SK-N-SH (cell line): ENCODE measurements at regions not wholly inside any gene's neighbourhood (a gene's known extent, or its start where the extent isn't known, plus 50 kb on each side); places are given as distances from the start of the nearest gene placed in this dataset.

Source experiments
- CTCF ChIA-PET: fragments of 300-600, 350-600 bp; formaldehyde crosslinking; extraction: SDS; loops from one replicate; lab custom pipeline; 2021; lab: Yijun Ruan, JAX
- POLR2A ChIA-PET: fragments of 350-600 bp; sonication (Branson Sonifier 250); formaldehyde crosslinking; extraction: SDS; loops from one replicate; lab custom pipeline; 2020; ENCODE audit warnings: antibody characterized with exemption, inconsistent platforms; lab: Yijun Ruan, JAX
- DNase-seq: peaks from one replicate; pipeline ENCODE4 v3.0.0; 2012
- H2AFZ ChIP-seq: fragments of 200-600 bp; sonication (generic); 2 replicates; pipeline ENCODE4 v1.8.1; 2016; ENCODE audit warnings: antibody characterized with exemption, mild to moderate bottlenecking, low read depth
- H3F3A ChIP-seq: fragments of 200-600 bp; sonication (generic); replicated peaks from 2 replicates; pipeline ENCODE3; 2016; ENCODE audit warnings: antibody characterized with exemption, mild to moderate bottlenecking; ENCODE audit not compliant: insufficient read depth
- H3K27ac ChIP-seq, 2 experiments: fragments of 200-500 bp in 1 of 2; fragments of 200-600 bp in 1 of 2; sonication (Bioruptor generic) in 1 of 2; sonication (generic), shearing (Covaris generic) in 1 of 2; 2 replicates each; pipeline versions ENCODE4 v1.5.1 to v1.6.1; 2014 to 2016; ENCODE audit warnings: low read depth in 2 of 2, inconsistent platforms in 1 of 2, low read length in 1 of 2, mild to moderate bottlenecking in 1 of 2, mixed read lengths in 1 of 2
- H3K27me3 ChIP-seq: fragments of 200-600 bp; sonication (generic), shearing (Covaris generic); 2 replicates; pipeline ENCODE4 v1.6.1; 2016; ENCODE audit warnings: mixed run types; ENCODE audit not compliant: insufficient read depth
- H3K36me3 ChIP-seq, 2 experiments: fragments of 200-500 bp in 1 of 2; fragments of 200-600 bp in 1 of 2; sonication (Bioruptor generic) in 1 of 2; sonication (generic) in 1 of 2; replicated peaks in 1 of 2; 2 replicates each; pipeline versions ENCODE3 to v1.5.1; 2014 to 2016; ENCODE audit warnings: low read length in 1 of 2, mild to moderate bottlenecking in 1 of 2; ENCODE audit not compliant: insufficient read depth in 2 of 2, control insufficient read depth in 1 of 2
- H3K4me1 ChIP-seq, 2 experiments: fragments of 200-500 bp in 1 of 2; fragments of 200-600 bp in 1 of 2; sonication (Bioruptor generic) in 1 of 2; sonication (generic), shearing (Covaris generic) in 1 of 2; 2 replicates each; pipeline versions ENCODE4 v1.5.1 to v1.6.1; 2014 to 2016; ENCODE audit warnings: low read depth in 1 of 2, low read length in 1 of 2, mixed run types in 1 of 2; ENCODE audit not compliant: insufficient read depth in 2 of 2, control insufficient read depth in 1 of 2
- H3K4me2 ChIP-seq: fragments of 200-600 bp; sonication (generic), shearing (Covaris generic); 2 replicates; pipeline ENCODE4 v1.6.1; 2017; ENCODE audit warnings: mixed run types
- H3K4me3 ChIP-seq, 2 experiments: fragments of 200-500 bp in 1 of 2; fragments of 200-600 bp in 1 of 2; sonication (Bioruptor generic) in 1 of 2; sonication (generic), shearing (Covaris generic) in 1 of 2; 2 replicates each; pipeline versions ENCODE4 v1.5.1 to v1.8.1; 2014 to 2016; ENCODE audit warnings: low read depth in 2 of 2, inconsistent platforms in 1 of 2, low read length in 1 of 2, mild to moderate bottlenecking in 1 of 2, mixed read lengths in 1 of 2, moderate library complexity in 1 of 2
- H3K79me2 ChIP-seq: fragments of 200-600 bp; sonication (generic); 2 replicates; pipeline ENCODE4 v1.8.1; 2017; ENCODE audit warnings: mild to moderate bottlenecking; ENCODE audit not compliant: insufficient read depth
- H3K9ac ChIP-seq: fragments of 200-600 bp; sonication (generic); 2 replicates; pipeline ENCODE4 v1.6.1; 2017; ENCODE audit warnings: mixed run types
- H3K9me2 ChIP-seq: fragments of 200-600 bp; sonication (generic); 2 replicates; pipeline ENCODE4 v1.6.1; 2017; ENCODE audit warnings: mixed run types
- H3K9me3 ChIP-seq: fragments of 200-600 bp; sonication (generic); 2 replicates; pipeline ENCODE4 v1.6.1; 2017; ENCODE audit warnings: mixed run types, mild to moderate bottlenecking, moderate library complexity
- H4K20me1 ChIP-seq: fragments of 200-600 bp; sonication (generic); 2 replicates; pipeline ENCODE4 v1.6.1; 2017; ENCODE audit warnings: mild to moderate bottlenecking, mixed run types; ENCODE audit not compliant: insufficient read depth
- CHD2 ChIP-seq: fragments of 150-350 bp; IDR thresholded peaks from 2 replicates; pipeline ENCODE4 v1.6.1; 2018; ENCODE audit warnings: low read length; ENCODE audit not compliant: partially characterized antibody
- EP300 ChIP-seq, 2 experiments: IDR thresholded peaks; 2 replicates each; pipeline versions ENCODE4 v1.4.0 to v1.6.1; 2012; ENCODE audit warnings: borderline replicate concordance in 1 of 2, low read depth in 1 of 2, low read length in 1 of 2
- FOSL2 ChIP-seq: IDR thresholded peaks from 2 replicates; pipeline ENCODE4 v1.4.0; 2012; ENCODE audit warnings: low read depth, mild to moderate bottlenecking, moderate library complexity, borderline replicate concordance
- FOXM1 ChIP-seq: IDR thresholded peaks from 2 replicates; pipeline ENCODE4 v1.4.0; 2012; ENCODE audit warnings: low read depth, mild to moderate bottlenecking
- GABPA ChIP-seq: IDR thresholded peaks from 2 replicates; pipeline ENCODE4 v1.4.0; 2012; ENCODE audit warnings: low read depth, mild to moderate bottlenecking
- GATA2 ChIP-seq: sonication (generic); formaldehyde crosslinking; IDR thresholded peaks from 2 replicates; pipeline ENCODE4 v1.5.0; 2020; ENCODE audit warnings: mild to moderate bottlenecking, missing genetic modification reagents
- JUND ChIP-seq: IDR thresholded peaks from 2 replicates; pipeline ENCODE4 v1.4.0; 2012
- MAX ChIP-seq: IDR thresholded peaks from 2 replicates; pipeline ENCODE4 v1.4.0; 2012; ENCODE audit warnings: low read depth
- NRF1 ChIP-seq: IDR thresholded peaks from 2 replicates; pipeline ENCODE4 v1.6.1; 2012; ENCODE audit warnings: low read depth, mild to moderate bottlenecking, low read length
- RFX5 ChIP-seq: IDR thresholded peaks from 2 replicates; pipeline ENCODE4 v1.6.1; 2012; ENCODE audit warnings: mild to moderate bottlenecking, improper control_type of control experiment, low read length
- SIN3A ChIP-seq: IDR thresholded peaks from 2 replicates; pipeline ENCODE4 v1.6.1; 2012; ENCODE audit warnings: low read depth, mild to moderate bottlenecking, low read length, moderate library complexity, borderline replicate concordance
- SMC3 ChIP-seq: IDR thresholded peaks from 2 replicates; pipeline ENCODE4 v1.6.1; 2012; ENCODE audit warnings: low read depth, low read length, improper control_type of control experiment
- TCF12 ChIP-seq: IDR thresholded peaks from 2 replicates; pipeline ENCODE4 v1.4.0; 2012
- TEAD4 ChIP-seq: IDR thresholded peaks from 2 replicates; pipeline ENCODE4 v1.4.0; 2012; ENCODE audit warnings: mild to moderate bottlenecking, borderline replicate concordance; ENCODE audit not compliant: insufficient read depth
- WGBS: methylation state at CpG from one replicate; pipeline ENCODE4 v1.1.6; 2017; ENCODE audit warnings: low lambda C conversion rate; 5-methylcytosine and 5-hydroxymethylcytosine counted together
- TF ChIP-seq, protein P1 (sequence below): IDR thresholded peaks from 2 replicates; pipeline ENCODE4; 2012
- TF ChIP-seq, protein P2 (sequence below): IDR thresholded peaks from 2 replicates; pipeline ENCODE4 v1.4.0; 2012; ENCODE audit warnings: low read depth, borderline replicate concordance
- TF ChIP-seq, protein P3 (sequence below): fragments of 150-350 bp; IDR thresholded peaks from 2 replicates; pipeline ENCODE4 v1.6.1; 2016; ENCODE audit warnings: mild to moderate bottlenecking, low read depth, low read length

GRCh38 chr4:138404801-138405200, 162.7 kb upstream of the SLC7A11 start (continued):
- TF ChIP-seq, protein P1, sequence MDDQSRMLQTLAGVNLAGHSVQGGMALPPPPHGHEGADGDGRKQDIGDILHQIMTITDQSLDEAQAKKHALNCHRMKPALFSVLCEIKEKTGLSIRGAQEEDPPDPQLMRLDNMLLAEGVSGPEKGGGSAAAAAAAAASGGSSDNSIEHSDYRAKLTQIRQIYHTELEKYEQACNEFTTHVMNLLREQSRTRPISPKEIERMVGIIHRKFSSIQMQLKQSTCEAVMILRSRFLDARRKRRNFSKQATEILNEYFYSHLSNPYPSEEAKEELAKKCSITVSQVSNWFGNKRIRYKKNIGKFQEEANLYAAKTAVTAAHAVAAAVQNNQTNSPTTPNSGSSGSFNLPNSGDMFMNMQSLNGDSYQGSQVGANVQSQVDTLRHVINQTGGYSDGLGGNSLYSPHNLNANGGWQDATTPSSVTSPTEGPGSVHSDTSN = no peak
- no peak for TF ChIP-seq FOSL2
- TF ChIP-seq, protein P2, sequence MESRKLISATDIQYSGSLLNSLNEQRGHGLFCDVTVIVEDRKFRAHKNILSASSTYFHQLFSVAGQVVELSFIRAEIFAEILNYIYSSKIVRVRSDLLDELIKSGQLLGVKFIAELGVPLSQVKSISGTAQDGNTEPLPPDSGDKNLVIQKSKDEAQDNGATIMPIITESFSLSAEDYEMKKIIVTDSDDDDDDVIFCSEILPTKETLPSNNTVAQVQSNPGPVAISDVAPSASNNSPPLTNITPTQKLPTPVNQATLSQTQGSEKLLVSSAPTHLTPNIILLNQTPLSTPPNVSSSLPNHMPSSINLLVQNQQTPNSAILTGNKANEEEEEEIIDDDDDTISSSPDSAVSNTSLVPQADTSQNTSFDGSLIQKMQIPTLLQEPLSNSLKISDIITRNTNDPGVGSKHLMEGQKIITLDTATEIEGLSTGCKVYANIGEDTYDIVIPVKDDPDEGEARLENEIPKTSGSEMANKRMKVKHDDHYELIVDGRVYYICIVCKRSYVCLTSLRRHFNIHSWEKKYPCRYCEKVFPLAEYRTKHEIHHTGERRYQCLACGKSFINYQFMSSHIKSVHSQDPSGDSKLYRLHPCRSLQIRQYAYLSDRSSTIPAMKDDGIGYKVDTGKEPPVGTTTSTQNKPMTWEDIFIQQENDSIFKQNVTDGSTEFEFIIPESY = no peak
- no peak for TF ChIP-seq CHD2
- TF ChIP-seq, all 33 proteins: peak for 0

GRCh38 chr4:138404251-138404650, 162.1 kb upstream of the SLC7A11 start:
- H3K9ac ChIP-seq = no peak overlapping the region
- H3K9me2 ChIP-seq = no peaks in the 10 kb centered on the region
- H3K4me3 ChIP-seq = no peak overlapping the region
- H3K4me1 ChIP-seq = peaks cover 0 to 3% of the 10 kb centered on the region in 2 experiments; a peak in 1 of 4 replicates
- H4K20me1 ChIP-seq = no peaks in the 10 kb centered on the region
- H3K9me3 ChIP-seq = no peaks in the 10 kb centered on the region
- DNase-seq = no peak
- no peaks in the 10 kb centered on the region for H3K79me2 ChIP-seq
- CTCF ChIA-PET = no interaction called here
- TF ChIP-seq SIN3A = no peak
- TF ChIP-seq GABPA = no peak
- no peak for TF ChIP-seq MAX
- TF ChIP-seq TEAD4 = no peak
- no peak for TF ChIP-seq RFX5
- H3F3A ChIP-seq = no peaks in the 10 kb centered on the region
- no peak overlapping the region for H2AFZ ChIP-seq
- H3K36me3 ChIP-seq = no peaks in the 10 kb centered on the region
- H3K4me2 ChIP-seq = no peak overlapping the region
- H3K27ac ChIP-seq = no peak overlapping the region
- no peaks in the 10 kb centered on the region for H3K27me3 ChIP-seq
- POLR2A ChIA-PET = no interaction called here

DNA sequence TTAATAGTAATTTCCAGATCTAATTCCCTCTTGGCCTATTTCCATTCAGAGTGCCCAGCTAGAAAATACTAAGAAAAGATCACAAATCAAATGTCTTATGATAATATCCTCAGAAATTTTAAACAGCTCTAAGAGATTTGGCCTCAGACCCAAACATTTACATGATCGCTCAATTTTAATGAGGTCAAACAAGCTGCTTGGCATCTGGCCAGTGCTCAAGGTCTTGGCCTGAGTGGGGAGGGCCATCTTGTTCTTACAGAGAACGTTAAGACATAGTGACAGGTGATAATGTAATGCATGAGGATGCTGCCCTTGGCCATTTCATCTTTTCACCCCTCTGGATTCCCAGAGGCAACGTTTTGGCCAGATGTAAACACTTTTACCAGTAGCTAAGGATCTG, 159.2 kb upstream of the SLC7A11 start:
- ChIA-PET CTCF (no interaction called here), POLR2A (no interaction called here)
- Histone ChIP-seq H3K4me1 (peaks cover 0 to 3% of the 10 kb centered on the region in 2 experiments; a peak in 1 of 4 replicates), H2AFZ (no peak overlapping the region), H3K79me2 (no peaks in the 10 kb centered on the region), H3K27me3 (no peaks in the 10 kb centered on the region), H3K36me3 (no peaks in the 10 kb centered on the region), H3K27ac (no peak overlapping the region), H4K20me1 (no peaks in the 10 kb centered on the region), H3K9me2 (no peaks in the 10 kb centered on the region), H3K9ac (no peak overlapping the region), H3K4me3 (no peak overlapping the region), H3K4me2 (no peak overlapping the region), H3K9me3 (no peaks in the 10 kb centered on the region)
- WGBS = 47% methylated on average over 3 of the region's 3 CpGs
- no peak for DNase-seq
- TF ChIP-seq EP300 (IDR thresholded peaks at IDR 0.05; ENCODE audit: borderline replicate concordance in 1 of 2, low read depth in 1 of 2, low read length in 1 of 2) (no peak), TCF12 (no peak), GABPA (no peak), FOXM1 (no peak), NRF1 (no peak), JUND (no peak), SMC3 (no peak), FOSL2 (no peak), GATA2 (CRISPR knock-in tag) (no peak)
- TF ChIP-seq, protein P3, sequence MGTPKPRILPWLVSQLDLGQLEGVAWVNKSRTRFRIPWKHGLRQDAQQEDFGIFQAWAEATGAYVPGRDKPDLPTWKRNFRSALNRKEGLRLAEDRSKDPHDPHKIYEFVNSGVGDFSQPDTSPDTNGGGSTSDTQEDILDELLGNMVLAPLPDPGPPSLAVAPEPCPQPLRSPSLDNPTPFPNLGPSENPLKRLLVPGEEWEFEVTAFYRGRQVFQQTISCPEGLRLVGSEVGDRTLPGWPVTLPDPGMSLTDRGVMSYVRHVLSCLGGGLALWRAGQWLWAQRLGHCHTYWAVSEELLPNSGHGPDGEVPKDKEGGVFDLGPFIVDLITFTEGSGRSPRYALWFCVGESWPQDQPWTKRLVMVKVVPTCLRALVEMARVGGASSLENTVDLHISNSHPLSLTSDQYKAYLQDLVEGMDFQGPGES = no peak
- TF ChIP-seq, protein P2 = no peak
- TF ChIP-seq, all 33 proteins: peak for 0
- H3F3A ChIP-seq = no peaks in the 10 kb centered on the region
